ENCODE measurements at regions not wholly inside any gene's neighbourhood (a gene's known extent, or its start where the extent isn't known, plus 50 kb on each side); places are given as distances from the start of the nearest gene placed in this dataset.
"Not testable (repeated sequence)": the region's sequence is repeated elsewhere in the genome, so short reads cannot be mapped to it uniquely, and the experiment has no call there.

DNA sequence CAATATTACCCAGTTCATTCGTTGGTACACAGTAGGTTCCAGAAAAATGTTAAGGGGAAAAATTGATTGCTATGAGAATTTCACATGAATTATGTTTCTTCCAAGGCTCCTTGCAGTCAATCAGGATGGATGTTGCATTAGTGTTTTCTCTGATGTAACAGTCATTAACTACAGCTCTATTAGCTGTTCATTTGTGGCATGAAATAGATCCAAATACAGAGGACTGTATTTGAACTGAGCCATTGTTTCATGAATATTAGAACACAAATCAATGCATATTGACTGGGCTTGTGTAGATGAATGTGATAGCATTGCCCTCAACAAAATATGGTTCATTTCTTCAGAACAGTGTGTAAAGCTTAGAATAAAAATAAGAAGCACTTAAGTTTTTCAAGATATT is 203.0 kb upstream of the SGO1 start:
- Histone ChIP-seq H3K27ac (no peak overlapping the region), H3K4me1 (no peaks in the 10 kb centered on the region), H3K9me3 (no peaks in the 10 kb centered on the region), H3K4me3 (replicated peaks in 1 of 3) (no peak overlapping the region), H3K27me3 (no peaks in the 10 kb centered on the region), H3K36me3 (no peaks in the 10 kb centered on the region)
- no peak for DNase-seq
- intact Hi-C loops (cut with DNase I) = no loop called here
- TF ChIP-seq, protein P1, sequence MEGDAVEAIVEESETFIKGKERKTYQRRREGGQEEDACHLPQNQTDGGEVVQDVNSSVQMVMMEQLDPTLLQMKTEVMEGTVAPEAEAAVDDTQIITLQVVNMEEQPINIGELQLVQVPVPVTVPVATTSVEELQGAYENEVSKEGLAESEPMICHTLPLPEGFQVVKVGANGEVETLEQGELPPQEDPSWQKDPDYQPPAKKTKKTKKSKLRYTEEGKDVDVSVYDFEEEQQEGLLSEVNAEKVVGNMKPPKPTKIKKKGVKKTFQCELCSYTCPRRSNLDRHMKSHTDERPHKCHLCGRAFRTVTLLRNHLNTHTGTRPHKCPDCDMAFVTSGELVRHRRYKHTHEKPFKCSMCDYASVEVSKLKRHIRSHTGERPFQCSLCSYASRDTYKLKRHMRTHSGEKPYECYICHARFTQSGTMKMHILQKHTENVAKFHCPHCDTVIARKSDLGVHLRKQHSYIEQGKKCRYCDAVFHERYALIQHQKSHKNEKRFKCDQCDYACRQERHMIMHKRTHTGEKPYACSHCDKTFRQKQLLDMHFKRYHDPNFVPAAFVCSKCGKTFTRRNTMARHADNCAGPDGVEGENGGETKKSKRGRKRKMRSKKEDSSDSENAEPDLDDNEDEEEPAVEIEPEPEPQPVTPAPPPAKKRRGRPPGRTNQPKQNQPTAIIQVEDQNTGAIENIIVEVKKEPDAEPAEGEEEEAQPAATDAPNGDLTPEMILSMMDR (IDR thresholded peaks at IDR 0.05) = no peak
- TF ChIP-seq POLR2A (IDR thresholded peaks at IDR 0.05) = no peak
- 68 to 71% methylated on average over 1 of the region's 1 CpG for WGBS, 2 donors

DNA sequence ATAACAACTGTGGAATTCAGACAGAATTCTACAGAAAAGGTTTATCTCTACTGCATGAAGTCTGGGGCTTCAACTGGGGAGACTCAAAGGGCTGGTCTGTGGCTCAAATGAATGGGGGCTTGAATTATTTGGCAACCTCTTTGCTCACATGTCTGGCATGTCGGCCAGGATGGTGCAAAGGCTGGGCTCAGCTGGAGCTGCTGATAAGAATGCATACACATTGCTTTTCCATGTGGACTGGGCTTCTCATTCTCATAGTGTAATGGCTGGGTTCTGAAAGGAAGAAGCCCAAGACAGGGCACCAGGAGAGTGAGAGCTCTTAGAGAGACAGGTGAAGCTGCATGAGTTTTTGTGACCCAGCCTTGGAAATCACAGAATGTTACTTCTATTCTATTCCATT is 194.3 kb upstream of the SGO1 start:
- WGBS, 2 donors = 53 to 64% methylated on average over 1 of the region's 1 CpG

DNA sequence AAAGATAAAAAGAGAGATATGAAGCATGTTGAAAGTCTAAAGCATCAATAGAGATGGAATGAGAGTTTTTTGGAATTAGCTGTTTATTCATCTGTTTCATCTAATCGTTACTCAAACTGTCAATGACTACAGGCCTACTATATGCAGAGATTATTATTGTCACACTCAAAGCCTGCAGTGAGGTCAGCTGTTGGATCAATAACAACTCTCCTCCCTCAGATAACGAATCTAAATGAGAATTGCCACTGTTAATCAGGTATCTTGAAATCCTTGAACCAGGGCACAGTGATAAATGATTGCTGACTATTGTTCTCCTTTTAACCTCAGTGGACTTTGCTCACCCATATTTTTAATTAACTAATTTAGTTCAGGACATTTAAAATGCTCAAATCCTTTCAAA is 192.3 kb upstream of the SGO1 start:
- Histone ChIP-seq H3K27ac (no peak overlapping the region), H3K27me3 (no peaks in the 10 kb centered on the region), H3K4me1 (no peaks in the 10 kb centered on the region), H3K9me3 (no peaks in the 10 kb centered on the region), H3K36me3 (no peaks in the 10 kb centered on the region), H3K4me3 (replicated peaks in 1 of 3) (no peak overlapping the region)
- no peak for DNase-seq
- 50 to 57% methylated on average over 2 of the region's 2 CpGs for WGBS, 2 donors
- TF ChIP-seq POLR2A (IDR thresholded peaks at IDR 0.05) = no peak
- TF ChIP-seq, protein P1 (IDR thresholded peaks at IDR 0.05) = no peak
- intact Hi-C loops (cut with DNase I) = no loop called here

More for the DNA sequence above, 194.3 kb upstream of the SGO1 start:
- intact Hi-C loops (cut with DNase I) = no loop called here
- no peak for DNase-seq
- no peak overlapping the region for H3K4me3 ChIP-seq (replicated peaks in 1 of 3)
- TF ChIP-seq POLR2A (IDR thresholded peaks at IDR 0.05) = no peak
- TF ChIP-seq, protein P1 (IDR thresholded peaks at IDR 0.05) = no peak
- H3K27me3 ChIP-seq = no peaks in the 10 kb centered on the region
- no peaks in the 10 kb centered on the region for H3K4me1 ChIP-seq
- H3K27ac ChIP-seq = no peak overlapping the region
- no peaks in the 10 kb centered on the region for H3K36me3 ChIP-seq
- no peaks in the 10 kb centered on the region for H3K9me3 ChIP-seq

DNA sequence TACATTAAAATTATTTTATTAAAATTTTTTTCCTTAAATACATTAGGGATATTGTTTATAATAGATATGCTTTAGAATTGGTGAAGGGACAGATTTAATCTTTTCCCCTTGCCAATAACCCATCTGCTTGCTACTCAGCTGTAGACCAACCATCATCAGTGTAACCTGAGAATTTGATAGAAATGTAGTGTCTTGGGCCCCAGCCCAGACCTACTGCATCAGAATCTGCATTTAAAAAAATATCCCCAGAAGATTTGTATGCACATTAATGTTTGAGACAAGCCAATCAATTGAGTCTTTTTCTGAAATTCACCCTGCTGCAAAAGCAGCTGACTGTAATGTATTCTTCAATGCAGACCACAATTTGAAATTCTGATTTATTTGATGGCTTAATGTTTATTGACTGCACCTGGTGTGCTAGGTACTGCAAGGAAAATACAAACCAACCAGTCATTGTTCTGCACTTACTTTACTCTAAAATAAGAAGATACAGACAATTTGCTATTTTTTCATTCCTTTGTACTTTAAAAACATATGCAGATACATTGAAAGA is 190.7 kb upstream of the SGO1 start:
- Histone ChIP-seq H3K36me3 (no peaks in the 10 kb centered on the region), H3K4me3 (replicated peaks in 1 of 3) (no peak overlapping the region), H3K9me3 (no peaks in the 10 kb centered on the region), H3K27me3 (no peaks in the 10 kb centered on the region), H3K4me1 (no peaks in the 10 kb centered on the region), H3K27ac (no peak overlapping the region)
- intact Hi-C loops (cut with DNase I) = no loop called here
- DNase-seq = no peak
- TF ChIP-seq, protein P1 (IDR thresholded peaks at IDR 0.05) = no peak
- TF ChIP-seq POLR2A (IDR thresholded peaks at IDR 0.05) = no peak

DNA sequence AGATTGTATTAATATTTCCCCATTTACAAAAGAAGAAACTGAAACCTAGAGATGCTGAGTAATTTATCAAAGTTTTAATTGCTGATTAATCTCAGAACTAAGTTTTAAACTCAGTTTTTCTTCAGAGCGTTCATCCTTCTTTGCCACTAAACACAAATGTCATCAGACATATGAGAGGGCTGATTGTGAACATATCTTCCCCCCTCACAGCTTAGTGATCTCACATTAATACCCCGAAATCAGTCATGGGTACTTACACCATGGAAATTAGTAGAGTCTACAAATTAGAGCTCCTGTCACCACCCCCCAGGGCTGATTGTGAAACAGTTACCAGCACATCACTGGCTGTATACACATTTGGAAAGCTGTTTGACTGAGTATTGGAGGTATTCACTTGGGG is 189.3 kb upstream of the SGO1 start:
- WGBS, 2 donors = 52 to 91% methylated on average over 2 of the region's 2 CpGs
- Histone ChIP-seq H3K36me3 (no peaks in the 10 kb centered on the region), H3K27ac (no peak overlapping the region), H3K9me3 (no peaks in the 10 kb centered on the region), H3K4me3 (replicated peaks in 1 of 3) (no peak overlapping the region), H3K4me1 (no peaks in the 10 kb centered on the region), H3K27me3 (no peaks in the 10 kb centered on the region)
- intact Hi-C loops (cut with DNase I) = no loop called here
- TF ChIP-seq POLR2A (IDR thresholded peaks at IDR 0.05) = no peak
- TF ChIP-seq, protein P1 (IDR thresholded peaks at IDR 0.05) = no peak
- no peak for DNase-seq

DNA sequence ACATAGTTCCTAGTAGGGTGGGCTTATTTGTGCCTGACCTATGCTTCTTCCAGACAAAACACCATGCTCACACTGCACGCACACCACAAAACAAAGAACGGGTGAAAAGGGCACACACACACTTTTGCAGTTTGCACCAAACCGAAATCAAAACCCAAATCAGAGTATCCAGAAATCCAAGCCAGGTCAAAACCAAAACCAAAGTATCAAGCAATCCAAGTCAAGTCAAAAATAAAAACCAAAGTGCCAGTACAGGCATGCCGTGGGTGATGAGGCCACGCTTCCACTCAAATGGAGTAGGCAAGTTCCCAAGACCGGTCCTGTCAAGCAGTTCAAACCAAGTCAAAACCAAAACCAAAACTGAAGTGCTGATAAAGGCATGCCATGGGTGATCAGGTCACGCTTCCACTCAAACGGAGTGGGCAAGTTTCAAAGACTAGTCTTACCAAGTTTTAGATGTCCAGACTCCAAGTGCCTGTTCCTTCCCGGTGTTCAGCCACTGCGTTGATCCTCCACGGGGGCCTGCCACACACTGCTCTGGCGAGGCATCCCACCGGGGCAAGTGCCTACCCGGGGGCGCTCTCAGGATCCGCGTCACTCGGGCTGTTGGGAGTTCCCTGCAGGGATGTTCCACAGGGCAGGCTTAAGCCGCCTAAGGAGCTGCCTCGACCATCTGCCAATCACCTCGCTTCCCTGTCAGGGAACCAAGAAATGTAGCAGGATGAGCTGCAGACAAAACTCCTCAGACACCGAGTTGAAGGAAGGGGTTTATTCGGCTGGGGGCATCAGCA is 184.5 kb upstream of the SGO1 start:
- 91 to 95% methylated on average over 10 to 23 of the region's 23 CpGs for WGBS, 2 donors
- H3K4me3 ChIP-seq (replicated peaks in 1 of 3); DNase-seq; H3K4me1 ChIP-seq; H3K27me3 ChIP-seq; H3K9me3 ChIP-seq; H3K27ac ChIP-seq; H3K36me3 ChIP-seq; intact Hi-C loops (cut with DNase I): not testable (repeated sequence)

Measured in thyroid gland (tissue), 4 donors.